ENCODE measurements at regions not wholly inside any gene's neighbourhood (a gene's known extent, or its start where the extent isn't known, plus 50 kb on each side); places are given as distances from the start of the nearest gene placed in this dataset.
A peak's percentile ranks its signal among the peaks of the same experiment; 100 is the strongest.

- peak overlapping the region; percentile 84 for H2AFZ ChIP-seq (ENCODE audit: low read depth, low read length)
- intact Hi-C loops (cut with micrococcal nuclease): no loop called here
- H3K4me1 ChIP-seq (replicated peaks in 1 of 2; ENCODE audit: control insufficient read depth in 2 of 2, insufficient read depth in 2 of 2, low read length in 2 of 2): peaks cover 0 to 17% of the 10 kb centered on the region in 2 experiments; a peak in 4 of 5 replicates
- no peak overlapping the region for H3K4me3 ChIP-seq
- peak; percentile 40 to 68 (median 56) for DNase-seq (ENCODE audit: extremely low read depth in 1 of 4, low spot score in 3 of 4)
- peak overlapping the region; percentile 54 for H3K4me2 ChIP-seq (ENCODE audit: insufficient read depth, low read length)
- no peaks in the 10 kb centered on the region for H3K36me3 ChIP-seq (ENCODE audit: control insufficient read depth, insufficient read depth, low read length)
- H3K9me1 ChIP-seq (ENCODE audit: control insufficient read depth, insufficient read depth, low read length): no peaks in the 10 kb centered on the region
- peak; percentile 82 for FAIRE-seq
- H3K27me3 ChIP-seq (ENCODE audit: control insufficient read depth in 2 of 2, insufficient read depth in 2 of 2, low read length in 2 of 2): no peaks in the 10 kb centered on the region
- no peaks in the 10 kb centered on the region for H4K20me1 ChIP-seq (replicated peaks; ENCODE audit: control insufficient read depth, insufficient read depth, low read length)
- ATAC-seq: peak; percentile 83
- H3K9me3 ChIP-seq (replicated peaks; ENCODE audit: control insufficient read depth, insufficient read depth, low read depth, low read length): no peaks in the 10 kb centered on the region
- WGBS (ENCODE audit: insufficient coverage, low coverage, missing lambda C conversion rate): 41% methylated on average over 14 of the region's 14 CpGs
- peak overlapping the region; percentile 56 for H3K27ac ChIP-seq (ENCODE audit: extremely low read depth, low read depth, low read length)
- in situ Hi-C loops (cut with MboI): no loop called here
- no peaks in the 10 kb centered on the region for H3K79me2 ChIP-seq (ENCODE audit: control insufficient read depth, insufficient read depth, low read length)
- ChIA-PET POLR2A (interaction anchor here (0.6 to 3.3 kb wide), 3 partner anchors 11 to 42 kb away, joined by 3 to 34 read pairs (median 6); no protein-coding TSS in a partner anchor), CTCF (ENCODE audit: low intra/inter-chr PET ratio) (no interaction called here)
- peak overlapping the region in 1 of 2 experiments; percentile 6; a peak in 1 of 4 replicates for H3K9ac ChIP-seq (ENCODE audit: insufficient read depth in 1 of 2, low read depth in 2 of 2, low read length in 2 of 2)
- BruUV-seq (replicated peaks): no TSS peak
- TF ChIP-seq ARID1B (IDR thresholded peaks at IDR 0.05) (peak; percentile 44), DDX20 (tag; IDR thresholded peaks at IDR 0.05; ENCODE audit: low read depth) (no peak), CEBPB (tag; IDR thresholded peaks at IDR 0.05) (peak; percentile 47), ZZZ3 (IDR thresholded peaks at IDR 0.05) (no peak), C11orf30 (IDR thresholded peaks at IDR 0.05; ENCODE audit: low read depth) (peak; percentile 91), SOX6 (IDR thresholded peaks at IDR 0.05) (no peak), FOXK2 (conservative IDR thresholded peaks at IDR 0.05 in 1 of 2, IDR thresholded peaks at IDR 0.05 in 1 of 2; ENCODE audit: low read depth in 2 of 2) (no peak), DLX4 (CRISPR knock-in tag; IDR thresholded peaks at IDR 0.05) (no peak), TFE3 (CRISPR knock-in tag; IDR thresholded peaks at IDR 0.05) (peak; percentile 30), HMGN3 (IDR thresholded peaks at IDR 0.05; ENCODE audit: borderline replicate concordance, extremely low read depth, insufficient read length, low read depth, low read length) (no peak), THAP12 (CRISPR knock-in tag; IDR thresholded peaks at IDR 0.05) (no peak), TCF15 (CRISPR knock-in tag; IDR thresholded peaks at IDR 0.05) (no peak), KDM1A (IDR thresholded peaks at IDR 0.05) (no peak)
Observed at GRCh38 chr10:30542001-30542894, 87.3 kb downstream of the LYZL2 start.

Measured in K562 (cell line).